ENCODE measurements at regions not wholly inside any gene's neighbourhood (a gene's known extent, or its start where the extent isn't known, plus 50 kb on each side); places are given as distances from the start of the nearest gene placed in this dataset.
"Not testable (repeated sequence)": the region's sequence is repeated elsewhere in the genome, so short reads cannot be mapped to it uniquely, and the experiment has no call there.

DNA sequence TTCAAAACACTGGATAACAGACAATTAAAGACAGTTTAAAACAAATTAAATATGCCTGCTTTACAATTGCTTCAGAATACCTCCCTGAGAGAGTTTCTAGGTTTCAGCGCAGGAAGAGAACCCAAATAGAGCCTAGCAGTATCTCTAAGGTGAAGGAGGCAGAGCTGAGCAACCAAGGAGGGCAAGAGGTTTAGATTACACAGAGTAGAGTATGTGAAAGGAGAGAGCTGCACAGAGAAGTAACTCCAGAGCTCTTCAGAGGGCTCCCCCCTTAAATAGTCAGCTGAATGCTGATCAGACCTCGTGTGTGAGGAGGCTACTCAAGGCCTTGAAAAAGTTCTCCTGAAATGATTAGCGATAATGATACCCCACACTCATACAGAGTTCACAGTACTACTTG lies 386.5 kb upstream of the TCF4 start:
- Histone ChIP-seq H3K9ac (ENCODE audit: low read depth, low read length) (no peak overlapping the region), H3K9me3 (ENCODE audit: control insufficient read depth, insufficient read depth, low read length) (no peaks in the 10 kb centered on the region), H3K27me3 (ENCODE audit: control insufficient read depth, insufficient read depth, low read length) (no peaks in the 10 kb centered on the region), H3K4me1 (ENCODE audit: control insufficient read depth, insufficient read depth, low read length) (peaks cover 2% of the 10 kb centered on the region), H3K4me3 (ENCODE audit: low read depth, low read length) (no peak overlapping the region), H3K36me3 (ENCODE audit: control insufficient read depth, insufficient read depth, low read length) (no peaks in the 10 kb centered on the region)

DNA sequence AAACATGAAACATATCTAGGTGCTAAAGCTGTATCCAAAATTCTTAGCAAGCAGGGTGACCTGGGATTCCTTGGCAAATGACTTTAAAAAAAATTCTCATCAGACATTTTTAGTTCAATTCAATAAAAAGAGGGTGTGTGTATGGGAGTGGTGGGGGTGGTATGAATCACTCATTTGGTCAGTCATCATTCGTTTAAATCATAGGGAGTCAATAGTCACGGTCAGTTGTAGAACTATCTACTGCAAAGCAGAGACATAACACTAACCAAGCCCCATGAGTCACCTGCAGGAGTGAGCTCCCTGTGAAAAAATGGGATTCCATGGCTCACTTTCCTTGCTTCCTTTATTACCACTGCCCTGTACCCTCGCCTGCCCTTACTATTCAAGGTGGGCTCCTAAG lies 380.6 kb upstream of the TCF4 start:
- Histone ChIP-seq H3K9me3 (ENCODE audit: control insufficient read depth, insufficient read depth, low read length) (no peaks in the 10 kb centered on the region), H3K27me3 (ENCODE audit: control insufficient read depth, insufficient read depth, low read length) (no peaks in the 10 kb centered on the region), H3K9ac (ENCODE audit: low read depth, low read length) (no peak overlapping the region), H3K4me1 (ENCODE audit: control insufficient read depth, insufficient read depth, low read length) (no peaks in the 10 kb centered on the region), H3K4me3 (ENCODE audit: low read depth, low read length) (no peak overlapping the region), H3K36me3 (ENCODE audit: control insufficient read depth, insufficient read depth, low read length) (no peaks in the 10 kb centered on the region)

DNA sequence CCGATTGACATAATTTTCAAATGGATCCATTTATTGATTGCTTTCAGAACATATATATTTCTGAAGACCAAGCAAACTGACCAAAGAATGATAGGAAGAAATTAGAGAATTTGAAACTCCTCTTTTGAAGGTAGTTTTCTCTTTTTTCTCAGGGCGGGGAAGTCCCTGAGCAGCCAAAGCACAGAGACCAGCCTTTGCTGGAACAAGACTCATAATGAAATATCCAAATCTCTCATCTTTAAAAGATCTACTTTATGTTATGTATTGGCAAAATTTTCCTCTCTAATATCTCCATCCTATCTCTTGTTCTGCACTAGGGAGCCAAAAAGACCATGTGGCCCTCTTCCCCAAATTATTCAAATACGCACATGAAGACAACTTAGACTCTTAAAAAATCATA lies 379.0 kb upstream of the TCF4 start:
- no peaks in the 10 kb centered on the region for H3K27me3 ChIP-seq (ENCODE audit: control insufficient read depth, insufficient read depth, low read length)
- H3K4me1 ChIP-seq (ENCODE audit: control insufficient read depth, insufficient read depth, low read length), result no peaks in the 10 kb centered on the region
- no peaks in the 10 kb centered on the region for H3K36me3 ChIP-seq (ENCODE audit: control insufficient read depth, insufficient read depth, low read length)
- H3K4me3 ChIP-seq (ENCODE audit: low read depth, low read length), result no peak overlapping the region
- H3K9ac ChIP-seq (ENCODE audit: low read depth, low read length), result no peak overlapping the region
- H3K9me3 ChIP-seq (ENCODE audit: control insufficient read depth, insufficient read depth, low read length), result no peaks in the 10 kb centered on the region

DNA sequence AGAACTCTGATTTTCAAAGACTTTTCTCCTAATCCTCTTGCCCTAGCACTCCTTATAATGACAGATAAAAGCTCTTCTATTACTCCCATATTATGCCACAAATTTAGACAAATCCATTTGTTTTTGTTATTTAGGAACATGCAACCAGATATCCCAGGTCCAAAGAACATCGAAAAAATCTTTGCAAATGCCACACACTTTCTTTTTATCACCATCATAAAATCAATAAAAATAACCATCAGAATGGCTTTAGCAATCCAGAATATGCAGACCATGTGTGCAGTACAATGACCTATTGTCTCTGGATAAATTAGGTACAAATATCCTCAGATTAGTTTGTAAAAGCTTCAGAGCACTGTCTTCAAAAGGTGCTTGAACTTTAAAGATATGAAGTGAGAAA lies 376.2 kb upstream of the TCF4 start:
- Histone ChIP-seq H3K4me1 (ENCODE audit: control insufficient read depth, insufficient read depth, low read length) (no peaks in the 10 kb centered on the region), H3K4me3 (ENCODE audit: low read depth, low read length) (no peak overlapping the region), H3K9ac (ENCODE audit: low read depth, low read length) (no peak overlapping the region), H3K9me3 (ENCODE audit: control insufficient read depth, insufficient read depth, low read length) (no peaks in the 10 kb centered on the region), H3K27me3 (ENCODE audit: control insufficient read depth, insufficient read depth, low read length) (no peaks in the 10 kb centered on the region), H3K36me3 (ENCODE audit: control insufficient read depth, insufficient read depth, low read length) (no peaks in the 10 kb centered on the region)

DNA sequence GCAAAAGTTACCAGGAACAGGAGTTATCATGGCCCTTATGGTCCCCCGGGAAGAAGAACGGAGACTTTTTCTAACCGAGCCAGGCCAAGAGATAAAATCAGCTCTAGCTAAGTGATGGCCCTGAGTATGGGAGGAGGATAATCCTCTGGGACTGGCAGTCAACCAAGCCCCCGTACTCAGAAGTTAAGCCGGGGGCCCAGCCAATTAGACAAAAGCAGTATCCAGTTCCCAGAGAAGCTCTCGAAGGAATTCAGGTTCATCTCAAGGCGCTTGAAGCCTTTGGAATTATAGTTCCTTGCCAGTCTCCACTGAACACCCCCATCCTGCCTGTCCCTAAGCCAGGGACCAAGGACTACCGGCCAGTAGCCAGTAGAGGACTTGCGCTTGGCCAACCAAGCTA lies 365.3 kb upstream of the TCF4 start:
- Histone ChIP-seq H3K4me1 (ENCODE audit: control insufficient read depth, insufficient read depth, low read length) (no peaks in the 10 kb centered on the region), H3K9me3 (ENCODE audit: control insufficient read depth, insufficient read depth, low read length) (no peaks in the 10 kb centered on the region), H3K9ac (ENCODE audit: low read depth, low read length) (no peak overlapping the region), H3K36me3 (ENCODE audit: control insufficient read depth, insufficient read depth, low read length) (no peaks in the 10 kb centered on the region), H3K4me3 (ENCODE audit: low read depth, low read length) (no peak overlapping the region), H3K27me3 (ENCODE audit: control insufficient read depth, insufficient read depth, low read length) (no peaks in the 10 kb centered on the region)

DNA sequence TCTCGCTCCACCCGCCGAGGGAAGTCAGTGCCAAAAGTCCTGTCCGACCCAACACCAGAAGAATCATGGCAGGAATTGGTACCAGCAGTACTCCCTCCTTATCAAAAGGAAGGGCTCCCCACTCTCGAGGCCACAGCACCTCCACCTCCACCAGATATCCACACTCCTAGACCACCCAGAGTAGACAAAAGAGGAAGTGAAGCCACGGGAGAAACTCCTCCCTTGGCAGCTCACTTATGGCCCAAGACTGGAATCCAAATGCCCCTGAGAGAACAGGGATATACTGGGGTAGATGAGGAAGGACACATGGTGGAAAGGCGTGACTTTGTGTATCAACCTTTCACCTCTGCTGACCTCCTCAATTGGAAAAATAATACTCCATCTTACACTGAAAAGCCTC lies 363.7 kb upstream of the TCF4 start:
- not testable (repeated sequence) for H3K36me3 ChIP-seq (ENCODE audit: control insufficient read depth, insufficient read depth, low read length); H3K27me3 ChIP-seq (ENCODE audit: control insufficient read depth, insufficient read depth, low read length); H3K9me3 ChIP-seq (ENCODE audit: control insufficient read depth, insufficient read depth, low read length); H3K9ac ChIP-seq (ENCODE audit: low read depth, low read length); H3K4me3 ChIP-seq (ENCODE audit: low read depth, low read length); H3K4me1 ChIP-seq (ENCODE audit: control insufficient read depth, insufficient read depth, low read length)

DNA sequence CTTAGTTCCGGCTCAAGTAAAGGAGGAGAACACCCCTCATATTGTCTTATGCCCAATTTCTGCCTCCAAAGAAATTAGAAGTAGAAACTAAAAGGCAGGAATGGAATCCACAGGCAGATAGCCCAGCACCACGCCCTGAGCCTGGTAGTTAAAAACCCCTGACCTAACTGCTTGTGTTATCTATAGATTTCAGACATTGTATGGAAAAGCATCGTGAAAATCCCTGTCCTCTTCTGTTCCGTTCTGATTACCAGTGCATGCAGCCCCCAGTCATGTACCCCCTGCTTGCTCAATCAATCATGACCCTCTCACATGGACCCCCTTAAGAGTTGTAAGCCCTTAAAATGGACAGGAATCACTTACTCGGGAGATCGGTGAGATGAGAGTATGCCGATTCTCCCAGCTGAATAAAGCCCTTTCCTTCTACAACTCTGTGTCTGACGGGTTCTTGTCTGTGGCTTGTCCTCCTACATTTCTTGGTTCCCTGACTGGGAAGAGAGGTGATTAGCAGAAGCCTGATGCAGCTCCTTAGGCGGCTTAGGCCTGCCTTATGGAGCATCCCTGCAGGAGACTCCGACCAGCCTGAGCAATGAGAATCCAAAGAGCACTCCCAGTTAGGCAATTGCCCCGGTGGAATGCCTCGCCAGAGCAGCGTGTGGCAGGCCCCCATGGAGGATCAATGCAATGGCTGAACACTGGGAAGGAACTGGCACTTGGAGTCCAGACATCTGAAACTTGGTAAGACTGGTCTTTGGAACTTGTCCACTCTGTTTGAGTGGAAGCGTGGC lies 362.6 kb upstream of the TCF4 start:
- no peaks in the 10 kb centered on the region for H3K36me3 ChIP-seq (ENCODE audit: control insufficient read depth, insufficient read depth, low read length)
- H3K9ac ChIP-seq (ENCODE audit: low read depth, low read length), result no peak overlapping the region
- H3K4me1 ChIP-seq (ENCODE audit: control insufficient read depth, insufficient read depth, low read length), result no peaks in the 10 kb centered on the region
- H3K9me3 ChIP-seq (ENCODE audit: control insufficient read depth, insufficient read depth, low read length), result no peaks in the 10 kb centered on the region
- H3K4me3 ChIP-seq (ENCODE audit: low read depth, low read length), result no peak overlapping the region
- H3K27me3 ChIP-seq (ENCODE audit: control insufficient read depth, insufficient read depth, low read length), result no peaks in the 10 kb centered on the region

DNA sequence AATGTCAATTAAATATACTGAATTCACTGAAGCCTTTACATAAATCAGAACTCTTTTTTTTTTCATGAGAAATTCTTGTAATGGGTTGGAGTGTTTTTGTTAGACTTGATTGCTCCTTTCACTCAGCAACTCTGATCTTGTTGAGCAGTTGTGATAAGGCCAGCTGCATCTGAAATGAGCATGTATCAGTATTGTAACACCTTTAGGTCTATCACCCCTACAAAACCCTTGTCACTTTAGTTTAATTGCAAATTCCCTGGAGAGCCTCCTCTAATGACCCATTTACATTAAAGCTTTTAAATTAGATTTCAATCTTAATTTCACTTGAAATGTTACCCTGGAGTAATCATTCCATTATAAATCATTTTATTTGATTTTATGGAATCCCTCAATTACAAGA lies 346.8 kb upstream of the TCF4 start:
- Histone ChIP-seq H3K4me1 (ENCODE audit: control insufficient read depth, insufficient read depth, low read length) (no peaks in the 10 kb centered on the region), H3K27me3 (ENCODE audit: control insufficient read depth, insufficient read depth, low read length) (no peaks in the 10 kb centered on the region), H3K9ac (ENCODE audit: low read depth, low read length) (no peak overlapping the region), H3K36me3 (ENCODE audit: control insufficient read depth, insufficient read depth, low read length) (no peaks in the 10 kb centered on the region), H3K4me3 (ENCODE audit: low read depth, low read length) (no peak overlapping the region), H3K9me3 (ENCODE audit: control insufficient read depth, insufficient read depth, low read length) (no peaks in the 10 kb centered on the region)

DNA sequence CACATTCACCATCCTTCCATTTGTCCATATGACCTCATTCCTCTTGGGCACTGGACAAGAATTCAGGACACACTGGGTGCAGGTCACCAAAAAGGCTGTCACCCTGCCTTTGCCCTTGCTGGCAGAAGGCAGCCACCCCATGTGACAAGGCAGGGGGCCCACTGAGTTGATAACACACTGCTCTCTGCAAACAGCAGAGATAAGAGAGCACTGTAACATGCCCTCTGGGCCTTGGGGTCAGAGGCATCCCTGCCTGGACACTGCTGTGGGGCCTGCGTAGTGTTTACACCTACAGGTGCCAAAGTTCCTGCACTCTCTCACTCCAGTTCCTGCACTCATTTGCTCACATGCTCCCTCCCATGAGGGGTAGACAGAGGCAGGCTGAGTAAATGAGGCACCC lies 344.7 kb upstream of the TCF4 start:
- H3K9me3 ChIP-seq (ENCODE audit: control insufficient read depth, insufficient read depth, low read length), result no peaks in the 10 kb centered on the region

DNA sequence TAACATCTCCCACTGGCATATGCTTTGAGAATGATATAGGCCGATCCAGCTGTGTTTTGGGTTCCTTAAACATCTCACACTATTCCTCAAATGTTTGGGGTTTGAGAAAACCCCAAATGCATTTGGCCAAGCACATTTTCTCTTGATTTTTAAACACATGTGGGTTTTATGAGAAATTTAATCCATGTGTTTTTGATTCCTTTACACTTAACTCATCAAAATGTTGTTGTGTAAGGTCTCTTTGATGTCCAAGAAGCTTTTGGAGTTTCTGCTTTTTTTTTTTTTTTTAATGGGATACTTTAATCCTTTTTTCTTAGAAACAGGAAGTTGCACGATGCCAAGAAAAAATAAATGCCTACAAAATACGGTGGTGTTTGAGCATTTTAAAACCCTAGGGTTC lies 339.8 kb upstream of the TCF4 start:
- Histone ChIP-seq H3K36me3 (ENCODE audit: control insufficient read depth, insufficient read depth, low read length) (no peaks in the 10 kb centered on the region), H3K4me1 (ENCODE audit: control insufficient read depth, insufficient read depth, low read length) (no peaks in the 10 kb centered on the region), H3K9me3 (ENCODE audit: control insufficient read depth, insufficient read depth, low read length) (peaks cover 3% of the 10 kb centered on the region), H3K9ac (ENCODE audit: low read depth, low read length) (no peak overlapping the region), H3K4me3 (ENCODE audit: low read depth, low read length) (no peak overlapping the region), H3K27me3 (ENCODE audit: control insufficient read depth, insufficient read depth, low read length) (no peaks in the 10 kb centered on the region)

More for the DNA sequence above, 344.7 kb upstream of the TCF4 start:
- H3K36me3 ChIP-seq (ENCODE audit: control insufficient read depth, insufficient read depth, low read length), result no peaks in the 10 kb centered on the region
- no peak overlapping the region for H3K4me3 ChIP-seq (ENCODE audit: low read depth, low read length)
- H3K9ac ChIP-seq (ENCODE audit: low read depth, low read length), result no peak overlapping the region
- H3K4me1 ChIP-seq (ENCODE audit: control insufficient read depth, insufficient read depth, low read length), result no peaks in the 10 kb centered on the region
- no peaks in the 10 kb centered on the region for H3K27me3 ChIP-seq (ENCODE audit: control insufficient read depth, insufficient read depth, low read length)

DNA sequence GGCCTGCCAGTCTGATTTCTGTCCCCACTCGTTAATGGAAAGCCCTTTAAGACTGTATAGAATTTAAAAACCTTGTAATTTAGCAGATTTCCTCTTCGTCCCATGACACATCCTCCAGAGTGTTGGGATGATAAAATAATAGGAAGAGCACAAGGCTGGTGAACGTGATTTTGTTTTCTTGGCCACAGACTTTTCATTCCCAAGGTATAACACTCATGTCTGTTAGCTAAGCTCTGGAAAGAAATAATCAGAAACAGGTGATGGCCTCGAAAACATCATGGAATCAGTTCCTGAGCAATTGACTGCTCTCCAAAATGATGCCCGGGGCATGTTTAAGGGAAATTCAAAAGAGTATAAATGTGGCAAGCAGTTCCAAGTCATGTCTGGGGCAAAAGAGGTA lies 337.8 kb upstream of the TCF4 start:
- Histone ChIP-seq H3K9ac (ENCODE audit: low read depth, low read length) (no peak overlapping the region), H3K4me1 (ENCODE audit: control insufficient read depth, insufficient read depth, low read length) (no peaks in the 10 kb centered on the region), H3K4me3 (ENCODE audit: low read depth, low read length) (no peak overlapping the region)

DNA sequence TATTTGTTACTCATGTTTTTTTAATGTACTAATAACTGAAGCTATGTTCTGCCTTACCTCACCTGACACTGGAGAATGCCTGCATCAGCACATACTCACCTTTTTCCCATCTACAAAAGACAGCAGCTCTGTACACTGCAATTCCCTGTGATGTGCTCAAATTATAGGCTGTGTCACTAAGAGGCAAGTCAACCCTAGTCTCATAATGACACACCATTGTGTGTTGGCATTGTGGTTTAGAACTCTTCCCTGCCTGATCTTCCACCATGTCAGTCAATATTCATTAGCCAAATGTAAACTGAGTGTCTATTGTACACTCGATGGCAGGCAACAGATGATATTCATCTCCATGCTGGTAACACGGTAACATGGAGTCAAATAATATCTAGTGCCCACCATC lies 332.1 kb upstream of the TCF4 start:
- no peaks in the 10 kb centered on the region for H3K36me3 ChIP-seq (ENCODE audit: control insufficient read depth, insufficient read depth, low read length)
- H3K9ac ChIP-seq (ENCODE audit: low read depth, low read length), result no peak overlapping the region
- H3K27me3 ChIP-seq (ENCODE audit: control insufficient read depth, insufficient read depth, low read length), result no peaks in the 10 kb centered on the region
- peaks cover 3% of the 10 kb centered on the region for H3K9me3 ChIP-seq (ENCODE audit: control insufficient read depth, insufficient read depth, low read length)
- H3K4me1 ChIP-seq (ENCODE audit: control insufficient read depth, insufficient read depth, low read length), result no peaks in the 10 kb centered on the region
- H3K4me3 ChIP-seq (ENCODE audit: low read depth, low read length), result no peak overlapping the region

More for the DNA sequence above, 337.8 kb upstream of the TCF4 start:
- peaks cover 3% of the 10 kb centered on the region for H3K9me3 ChIP-seq (ENCODE audit: control insufficient read depth, insufficient read depth, low read length)
- no peaks in the 10 kb centered on the region for H3K27me3 ChIP-seq (ENCODE audit: control insufficient read depth, insufficient read depth, low read length)
- H3K36me3 ChIP-seq (ENCODE audit: control insufficient read depth, insufficient read depth, low read length), result no peaks in the 10 kb centered on the region
